Ovary (tissue), 3 donors: ENCODE measurements at regions not wholly inside any gene's neighbourhood (a gene's known extent, or its start where the extent isn't known, plus 50 kb on each side); places are given as distances from the start of the nearest gene placed in this dataset.

Source experiments
- EP300 ChIP-seq: sonication (generic); formaldehyde crosslinking; IDR thresholded peaks from one replicate; pipeline ENCODE4 v1.6.1; 2017; ENCODE audit warnings: antibody characterized with exemption
- POLR2A ChIP-seq: fragments of 450-650 bp; IDR thresholded peaks from one replicate; pipeline ENCODE4 v1.6.1; 2017; ENCODE audit warnings: antibody characterized with exemption, mild to moderate bottlenecking, moderate library complexity
- TF ChIP-seq, protein P1 (sequence below), 3 donors: fragments of 450-650 bp in 2 of 3; fragments of 200-600 bp in 1 of 3; IDR thresholded peaks; one replicate each; pipeline versions ENCODE4 v1.5.1 to v1.8.0; 2016 to 2022; ENCODE audit warnings: antibody characterized with exemption in 3 of 3, mild to moderate bottlenecking in 1 of 3
- donor health status: DM: no; HTN: no; CAD: no.

DNA sequence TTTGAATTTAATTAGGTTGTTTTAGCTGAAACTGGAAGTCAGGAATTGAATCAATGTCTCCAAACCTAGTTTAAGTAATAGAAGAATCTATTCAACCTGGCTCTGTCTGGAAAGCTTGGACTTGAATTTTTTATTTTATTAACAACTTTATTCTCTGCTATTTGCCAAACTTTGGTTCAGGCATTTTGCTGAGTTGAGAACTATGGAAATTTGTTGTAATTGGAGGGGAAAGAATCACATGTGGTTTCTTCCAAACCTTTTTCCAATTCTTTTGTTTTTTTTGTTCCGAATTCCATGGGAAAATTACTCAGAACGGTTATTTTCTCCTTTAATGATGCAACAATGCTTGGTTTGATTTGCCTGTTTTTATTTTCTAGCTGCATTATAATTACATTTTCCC is 98.2 kb upstream of the RPS23 start:
- TF ChIP-seq, protein P1, sequence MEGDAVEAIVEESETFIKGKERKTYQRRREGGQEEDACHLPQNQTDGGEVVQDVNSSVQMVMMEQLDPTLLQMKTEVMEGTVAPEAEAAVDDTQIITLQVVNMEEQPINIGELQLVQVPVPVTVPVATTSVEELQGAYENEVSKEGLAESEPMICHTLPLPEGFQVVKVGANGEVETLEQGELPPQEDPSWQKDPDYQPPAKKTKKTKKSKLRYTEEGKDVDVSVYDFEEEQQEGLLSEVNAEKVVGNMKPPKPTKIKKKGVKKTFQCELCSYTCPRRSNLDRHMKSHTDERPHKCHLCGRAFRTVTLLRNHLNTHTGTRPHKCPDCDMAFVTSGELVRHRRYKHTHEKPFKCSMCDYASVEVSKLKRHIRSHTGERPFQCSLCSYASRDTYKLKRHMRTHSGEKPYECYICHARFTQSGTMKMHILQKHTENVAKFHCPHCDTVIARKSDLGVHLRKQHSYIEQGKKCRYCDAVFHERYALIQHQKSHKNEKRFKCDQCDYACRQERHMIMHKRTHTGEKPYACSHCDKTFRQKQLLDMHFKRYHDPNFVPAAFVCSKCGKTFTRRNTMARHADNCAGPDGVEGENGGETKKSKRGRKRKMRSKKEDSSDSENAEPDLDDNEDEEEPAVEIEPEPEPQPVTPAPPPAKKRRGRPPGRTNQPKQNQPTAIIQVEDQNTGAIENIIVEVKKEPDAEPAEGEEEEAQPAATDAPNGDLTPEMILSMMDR (IDR thresholded peaks at IDR 0.05), result no peak
- TF ChIP-seq EP300 (no peak), POLR2A (no peak)
